GM12878 (cell line): ENCODE measurements at regions not wholly inside any gene's neighbourhood (a gene's known extent, or its start where the extent isn't known, plus 50 kb on each side); places are given as distances from the start of the nearest gene placed in this dataset.

Experiments
- ATAC-seq: fragments of 200-7000 bp; cut with Tn5 transposase; 3 replicates; pipeline ENCODE4 v1.9.1; 2020; ENCODE audit warnings: mild to moderate bottlenecking, moderate library complexity
- BruUV-seq: library from RNA; stranded (reverse); fragments of 400-500 nt; replicated peaks from 2 replicates; lab custom pipeline; 2021; lab: Mats Ljungman, UMichigan
- CTCF ChIA-PET: fragments of 300-600 bp; sonication (Branson Sonifier 250); formaldehyde crosslinking; extraction: SDS; loops from one replicate; lab custom pipeline; 2021; ENCODE audit warnings: inconsistent platforms; lab: Yijun Ruan, JAX
- POLR2A ChIA-PET: fragments of 350-600 bp; formaldehyde crosslinking; extraction: SDS; loops from one replicate; lab custom pipeline; 2021; ENCODE audit warnings: inconsistent platforms; lab: Charles Lee
- RAD21 ChIA-PET: fragments of 300-600 bp; sonication (Branson Sonifier 250); formaldehyde crosslinking; loops from one replicate; lab custom pipeline; 2023; ENCODE audit warnings: antibody characterized with exemption; ENCODE audit not compliant: unreplicated experiment; lab: Charles Lee
- SMC1A ChIA-PET: fragments of 300-600 bp; sonication (Branson Sonifier 250); formaldehyde crosslinking; loops from one replicate; lab custom pipeline; 2023; ENCODE audit not compliant: unreplicated experiment, uncharacterized antibody; lab: Charles Lee
- DNase-seq: peaks from one replicate; pipeline ENCODE4 v3.0.0-alpha.2; 2011; ENCODE audit warnings: low read depth, low spot score
- FAIRE-seq: peaks from 3 replicates; lab custom pipeline; 2011; peaks lifted over from hg19 to GRCh38; lab: Jason Lieb, UNC
- H2AFZ ChIP-seq: 2 replicates; pipeline ENCODE4 v1.6.0; 2011; ENCODE audit warnings: low read depth, low read length, control low read depth; ENCODE audit not compliant: control insufficient read depth
- H3K27ac ChIP-seq: 2 replicates; pipeline ENCODE4 v1.5.1; 2011; ENCODE audit warnings: control low read depth; ENCODE audit not compliant: control insufficient read depth, insufficient read depth
- H3K27me3 ChIP-seq, 2 experiments: replicated peaks in 1 of 2; 2 replicates each; pipeline versions ENCODE4 v1.6.0 to v1.6.1; 2011; ENCODE audit warnings: low read length in 1 of 2; ENCODE audit not compliant: control insufficient read depth in 2 of 2, insufficient read depth in 2 of 2
- H3K36me3 ChIP-seq, 2 experiments: 2 replicates each; pipeline ENCODE4 v1.5.1; 2011; ENCODE audit warnings: low read length in 1 of 2; ENCODE audit not compliant: control insufficient read depth in 2 of 2, insufficient read depth in 2 of 2
- H3K4me1 ChIP-seq: 2 replicates; pipeline ENCODE4 v1.6.1; 2011; ENCODE audit warnings: mild to moderate bottlenecking, low read length, moderate library complexity, mixed read lengths; ENCODE audit not compliant: control insufficient read depth, insufficient read depth
- H3K4me2 ChIP-seq: 2 replicates; pipeline ENCODE4 v1.6.0; 2011; ENCODE audit warnings: control low read depth; ENCODE audit not compliant: control insufficient read depth, insufficient read depth
- H3K4me3 ChIP-seq: fragments of 200-600 bp; sonication (generic); 2 replicates; pipeline ENCODE4 v1.5.1; 2016
- H3K79me2 ChIP-seq: 2 replicates; pipeline ENCODE4 v1.6.0; 2011; ENCODE audit warnings: low read length; ENCODE audit not compliant: control insufficient read depth, insufficient read depth
- H3K9ac ChIP-seq: 2 replicates; pipeline ENCODE4 v1.8.0; 2011; ENCODE audit warnings: low read length, control low read depth, mixed read lengths; ENCODE audit not compliant: control insufficient read depth, insufficient read depth
- H3K9me3 ChIP-seq: replicated peaks from 3 replicates; pipeline ENCODE4 v1.5.1; 2011; ENCODE audit warnings: mild to moderate bottlenecking, low read length; ENCODE audit not compliant: control insufficient read depth, insufficient read depth
- H4K20me1 ChIP-seq: 2 replicates; pipeline ENCODE4 v1.6.0; 2011; ENCODE audit not compliant: control insufficient read depth, insufficient read depth
- CEBPZ ChIP-seq: fragments of 150-350 bp; IDR thresholded peaks from 2 replicates; pipeline ENCODE4 v1.6.1; 2016; ENCODE audit warnings: low read depth, low read length
- CREM ChIP-seq: IDR thresholded peaks from 2 replicates; pipeline ENCODE4 v1.6.1; 2014; ENCODE audit warnings: antibody characterized with exemption, low read depth
- JUND ChIP-seq: IDR thresholded peaks from 2 replicates; pipeline ENCODE4 v1.6.1; 2012; ENCODE audit warnings: low read depth, mild to moderate bottlenecking, low read length, improper control_type of control experiment, moderate library complexity
- PML ChIP-seq: IDR thresholded peaks from 2 replicates; pipeline ENCODE4 v1.6.1; 2012; ENCODE audit warnings: low read length, inconsistent platforms
- RAD21 ChIP-seq: IDR thresholded peaks from 2 replicates; pipeline ENCODE4 v1.6.1; 2011; ENCODE audit warnings: mild to moderate bottlenecking, low read depth, low read length, moderate library complexity; ENCODE audit not compliant: insufficient read depth
- SMC3 ChIP-seq: IDR thresholded peaks from 2 replicates; pipeline ENCODE4 v1.6.1; 2011; ENCODE audit warnings: low read length, improper control_type of control experiment, borderline replicate concordance
- WGBS: methylation state at CpG from one replicate; pipeline ENCODE4 v1.1.6; 2016; ENCODE audit warnings: low lambda C conversion rate; ENCODE audit not compliant: insufficient replicate concordance, insufficient coverage; ENCODE audit errors: missing lambda C conversion rate; 5-methylcytosine and 5-hydroxymethylcytosine counted together
- in situ Hi-C: fragments of 300-500 bp; cut with MboI; formaldehyde crosslinking; loops from 9 replicates; pipeline ENCODE4 v1.14.3; 2018; ENCODE audit warnings: mixed read lengths
- intact Hi-C: fragments of 100-400 bp; cut with micrococcal nuclease; formaldehyde crosslinking; loops from one replicate; pipeline ENCODE4 v1.14.2; 2022; ENCODE audit not compliant: unreplicated experiment
- TF ChIP-seq, protein P1 (sequence below), 3 experiments: IDR thresholded peaks in 2 of 3; conservative IDR thresholded peaks in 1 of 3; 2 replicates each; pipeline ENCODE4 v1.5.1; 2011; ENCODE audit warnings: low read depth in 3 of 3, low read length in 3 of 3, mild to moderate bottlenecking in 3 of 3, control low read depth in 2 of 3, moderate library complexity in 2 of 3, inconsistent platforms in 1 of 3, mixed read lengths in 1 of 3; ENCODE audit not compliant: control insufficient read depth in 2 of 3, insufficient read depth in 1 of 3; ENCODE audit errors: extremely low read depth in 1 of 3
- TF ChIP-seq, protein P2 (sequence below): IDR thresholded peaks from 2 replicates; pipeline ENCODE4 v1.6.1; 2011; ENCODE audit warnings: borderline replicate concordance, low read depth, mild to moderate bottlenecking, moderate library complexity, mixed read lengths, low read length; ENCODE audit not compliant: insufficient read depth; ENCODE audit errors: extremely low read length

GRCh38 chr3:193190146-193190786, 50.8 kb upstream of the PLAAT1 start:
- RAD21 ChIA-PET: no interaction called here
- Histone ChIP-seq H4K20me1 (no peaks in the 10 kb centered on the region; the same call in 1 of the 2 replicates), H3K9me3 (no peaks in the 10 kb centered on the region), H3K36me3 (no peaks in the 10 kb centered on the region), H2AFZ (no peak overlapping the region), H3K9ac (no peak overlapping the region), H3K27me3 (no peaks in the 10 kb centered on the region), H3K79me2 (no peaks in the 10 kb centered on the region), H3K4me1 (no peaks in the 10 kb centered on the region), H3K4me2 (no peak overlapping the region), H3K4me3 (no peak overlapping the region), H3K27ac (no peak overlapping the region)
- intact Hi-C loops: loop anchor here (10.0 kb wide), 1 partner anchor 385 kb away; no protein-coding TSS in a partner anchor
- FAIRE-seq: no peak
- TF ChIP-seq SMC3 (no peak), RAD21 (peak; percentile 46), CREM (no peak), JUND (no peak), CEBPZ (no peak), PML (no peak)
- TF ChIP-seq, protein P1, sequence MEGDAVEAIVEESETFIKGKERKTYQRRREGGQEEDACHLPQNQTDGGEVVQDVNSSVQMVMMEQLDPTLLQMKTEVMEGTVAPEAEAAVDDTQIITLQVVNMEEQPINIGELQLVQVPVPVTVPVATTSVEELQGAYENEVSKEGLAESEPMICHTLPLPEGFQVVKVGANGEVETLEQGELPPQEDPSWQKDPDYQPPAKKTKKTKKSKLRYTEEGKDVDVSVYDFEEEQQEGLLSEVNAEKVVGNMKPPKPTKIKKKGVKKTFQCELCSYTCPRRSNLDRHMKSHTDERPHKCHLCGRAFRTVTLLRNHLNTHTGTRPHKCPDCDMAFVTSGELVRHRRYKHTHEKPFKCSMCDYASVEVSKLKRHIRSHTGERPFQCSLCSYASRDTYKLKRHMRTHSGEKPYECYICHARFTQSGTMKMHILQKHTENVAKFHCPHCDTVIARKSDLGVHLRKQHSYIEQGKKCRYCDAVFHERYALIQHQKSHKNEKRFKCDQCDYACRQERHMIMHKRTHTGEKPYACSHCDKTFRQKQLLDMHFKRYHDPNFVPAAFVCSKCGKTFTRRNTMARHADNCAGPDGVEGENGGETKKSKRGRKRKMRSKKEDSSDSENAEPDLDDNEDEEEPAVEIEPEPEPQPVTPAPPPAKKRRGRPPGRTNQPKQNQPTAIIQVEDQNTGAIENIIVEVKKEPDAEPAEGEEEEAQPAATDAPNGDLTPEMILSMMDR (IDR thresholded peaks at IDR 0.05 in 2 of 3, conservative IDR thresholded peaks at IDR 0.05 in 1 of 3; ENCODE audit: control insufficient read depth in 2 of 3, extremely low read depth in 1 of 3, insufficient read depth in 1 of 3, low read depth in 3 of 3, low read length in 3 of 3): peak; percentile 22 to 43 (median 32); a peak in 4 of 6 replicates
- TF ChIP-seq, protein P2, sequence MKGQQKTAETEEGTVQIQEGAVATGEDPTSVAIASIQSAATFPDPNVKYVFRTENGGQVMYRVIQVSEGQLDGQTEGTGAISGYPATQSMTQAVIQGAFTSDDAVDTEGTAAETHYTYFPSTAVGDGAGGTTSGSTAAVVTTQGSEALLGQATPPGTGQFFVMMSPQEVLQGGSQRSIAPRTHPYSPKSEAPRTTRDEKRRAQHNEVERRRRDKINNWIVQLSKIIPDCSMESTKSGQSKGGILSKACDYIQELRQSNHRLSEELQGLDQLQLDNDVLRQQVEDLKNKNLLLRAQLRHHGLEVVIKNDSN: no peak
- WGBS: 38% methylated on average over 2 of the region's 2 CpGs
- ATAC-seq: peak; percentile 76
- POLR2A ChIA-PET: no interaction called here
- in situ Hi-C loops: no loop called here
- SMC1A ChIA-PET: no interaction called here
- CTCF ChIA-PET: interaction anchor here (0.7 kb wide), 1 partner anchor 382 kb away, joined by 3 read pairs; no protein-coding TSS in a partner anchor
- no TSS peak for BruUV-seq
- no peak for DNase-seq
